ENCODE measurements at regions not wholly inside any gene's neighbourhood (a gene's known extent, or its start where the extent isn't known, plus 50 kb on each side); places are given as distances from the start of the nearest gene placed in this dataset.

GRCh38 chr1:56302878-56303277, 276.5 kb downstream of the PLPP3 start:
- ATAC-seq: no peak
- Mint-ChIP-seq H3K4me1 (no peaks in the 10 kb centered on the region), H3K4me3 (no peak overlapping the region), H3K9me3 (no peaks in the 10 kb centered on the region), H3K36me3 (no peaks in the 10 kb centered on the region), H3K27ac (no peak overlapping the region), H3K27me3 (no peaks in the 10 kb centered on the region)

- ATAC-seq: no peak
- H3K4me3 Mint-ChIP-seq: no peak overlapping the region
Observed at GRCh38 chr1:56301791-56302190, 277.6 kb downstream of the PLPP3 start.

GRCh38 chr1:56300836-56301235, 278.5 kb downstream of the PLPP3 start:
- Mint-ChIP-seq H3K36me3 (no peaks in the 10 kb centered on the region), H3K27me3 (no peaks in the 10 kb centered on the region), H3K4me1 (peaks cover 6% of the 10 kb centered on the region), H3K27ac (no peak overlapping the region), H3K9me3 (no peaks in the 10 kb centered on the region), H3K4me3 (no peak overlapping the region)
- ATAC-seq: no peak

More at GRCh38 chr1:56301791-56302190, 277.6 kb downstream of the PLPP3 start:
- Mint-ChIP-seq H3K27ac (no peak overlapping the region), H3K4me1 (peaks cover 2% of the 10 kb centered on the region), H3K27me3 (no peaks in the 10 kb centered on the region), H3K36me3 (no peaks in the 10 kb centered on the region), H3K9me3 (no peaks in the 10 kb centered on the region)

- no peak overlapping the region for H3K27ac Mint-ChIP-seq
- no peaks in the 10 kb centered on the region for H3K27me3 Mint-ChIP-seq
- H3K4me1 Mint-ChIP-seq: peaks cover 6% of the 10 kb centered on the region
- ATAC-seq: no peak
- no peak overlapping the region for H3K4me3 Mint-ChIP-seq
- H3K36me3 Mint-ChIP-seq: no peaks in the 10 kb centered on the region
- H3K9me3 Mint-ChIP-seq: no peaks in the 10 kb centered on the region
Observed at GRCh38 chr1:56298866-56299265, 280.5 kb downstream of the PLPP3 start.

- Mint-ChIP-seq H3K27ac (no peak overlapping the region), H3K27me3 (no peaks in the 10 kb centered on the region), H3K9me3 (no peaks in the 10 kb centered on the region), H3K4me1 (peaks cover 6% of the 10 kb centered on the region), H3K4me3 (no peak overlapping the region), H3K36me3 (no peaks in the 10 kb centered on the region)
- ATAC-seq: no peak
Observed at GRCh38 chr1:56297904-56298303, 281.5 kb downstream of the PLPP3 start.

GRCh38 chr1:56297208-56297607, 282.2 kb downstream of the PLPP3 start:
- Mint-ChIP-seq H3K9me3 (no peaks in the 10 kb centered on the region), H3K27ac (no peak overlapping the region), H3K36me3 (no peaks in the 10 kb centered on the region), H3K27me3 (no peaks in the 10 kb centered on the region), H3K4me1 (peaks cover 6% of the 10 kb centered on the region), H3K4me3 (no peak overlapping the region)
- no peak for ATAC-seq

GRCh38 chr1:56295949-56296929, 283.1 kb downstream of the PLPP3 start:
- no peak overlapping the region for H3K27ac Mint-ChIP-seq
- H3K4me1 Mint-ChIP-seq: peaks cover 6% of the 10 kb centered on the region
- H3K9me3 Mint-ChIP-seq: no peaks in the 10 kb centered on the region
- H3K4me3 Mint-ChIP-seq: no peak overlapping the region
- no peak for ATAC-seq
- no peaks in the 10 kb centered on the region for H3K36me3 Mint-ChIP-seq
- H3K27me3 Mint-ChIP-seq: no peaks in the 10 kb centered on the region

- no peak overlapping the region for H3K27ac Mint-ChIP-seq
- H3K27me3 Mint-ChIP-seq: no peaks in the 10 kb centered on the region
- peaks cover under 1% of the 10 kb centered on the region for H3K4me1 Mint-ChIP-seq
- no peak for ATAC-seq
- H3K9me3 Mint-ChIP-seq: no peaks in the 10 kb centered on the region
- no peaks in the 10 kb centered on the region for H3K36me3 Mint-ChIP-seq
- no peak overlapping the region for H3K4me3 Mint-ChIP-seq
Observed at GRCh38 chr1:56291374-56291919, 287.9 kb downstream of the PLPP3 start.

GRCh38 chr1:56289260-56289659, 290.1 kb downstream of the PLPP3 start:
- no peaks in the 10 kb centered on the region for H3K4me1 Mint-ChIP-seq
- no peaks in the 10 kb centered on the region for H3K27me3 Mint-ChIP-seq
- no peaks in the 10 kb centered on the region for H3K9me3 Mint-ChIP-seq
- H3K4me3 Mint-ChIP-seq: no peak overlapping the region
- H3K27ac Mint-ChIP-seq: no peak overlapping the region
- no peaks in the 10 kb centered on the region for H3K36me3 Mint-ChIP-seq
- no peak for ATAC-seq

GRCh38 chr1:56287721-56288120, 291.6 kb downstream of the PLPP3 start:
- Mint-ChIP-seq H3K36me3 (no peaks in the 10 kb centered on the region), H3K9me3 (no peaks in the 10 kb centered on the region), H3K27ac (no peak overlapping the region), H3K4me1 (no peaks in the 10 kb centered on the region), H3K4me3 (no peak overlapping the region), H3K27me3 (no peaks in the 10 kb centered on the region)
- ATAC-seq: no peak

- Mint-ChIP-seq H3K4me3 (no peak overlapping the region), H3K4me1 (no peaks in the 10 kb centered on the region), H3K9me3 (no peaks in the 10 kb centered on the region), H3K27me3 (no peaks in the 10 kb centered on the region), H3K36me3 (no peaks in the 10 kb centered on the region), H3K27ac (no peak overlapping the region)
- no peak for ATAC-seq
Observed at GRCh38 chr1:56286956-56287355, 292.4 kb downstream of the PLPP3 start.

GRCh38 chr1:56286506-56286905, 292.9 kb downstream of the PLPP3 start:
- Mint-ChIP-seq H3K27ac (no peak overlapping the region), H3K4me1 (no peaks in the 10 kb centered on the region), H3K36me3 (no peaks in the 10 kb centered on the region), H3K4me3 (no peak overlapping the region), H3K9me3 (no peaks in the 10 kb centered on the region), H3K27me3 (no peaks in the 10 kb centered on the region)
- ATAC-seq: no peak

GRCh38 chr1:56285554-56286402, 293.6 kb downstream of the PLPP3 start:
- Mint-ChIP-seq H3K27ac (no peak overlapping the region), H3K36me3 (no peaks in the 10 kb centered on the region), H3K4me3 (no peak overlapping the region), H3K9me3 (no peaks in the 10 kb centered on the region), H3K4me1 (no peaks in the 10 kb centered on the region), H3K27me3 (no peaks in the 10 kb centered on the region)
- no peak for ATAC-seq

- ATAC-seq: no peak
- Mint-ChIP-seq H3K27me3 (no peaks in the 10 kb centered on the region), H3K27ac (no peak overlapping the region), H3K4me3 (no peak overlapping the region), H3K9me3 (no peaks in the 10 kb centered on the region), H3K4me1 (no peaks in the 10 kb centered on the region), H3K36me3 (no peaks in the 10 kb centered on the region)
Observed at GRCh38 chr1:56284928-56285327, 294.4 kb downstream of the PLPP3 start.

GRCh38 chr1:56278061-56278460, 301.3 kb downstream of the PLPP3 start:
- no peaks in the 10 kb centered on the region for H3K9me3 Mint-ChIP-seq
- ATAC-seq: no peak
- H3K36me3 Mint-ChIP-seq: no peaks in the 10 kb centered on the region
- H3K4me1 Mint-ChIP-seq: no peaks in the 10 kb centered on the region
- H3K4me3 Mint-ChIP-seq: no peak overlapping the region
- H3K27ac Mint-ChIP-seq: no peak overlapping the region
- no peaks in the 10 kb centered on the region for H3K27me3 Mint-ChIP-seq
